DND-41 (cell line): ENCODE measurements at regions not wholly inside any gene's neighbourhood (a gene's known extent, or its start where the extent isn't known, plus 50 kb on each side); places are given as distances from the start of the nearest gene placed in this dataset.

Experiments
- EZH2 ChIP-seq: IDR thresholded peaks from 3 replicates; pipeline ENCODE4 v1.6.1; 2012; ENCODE audit warnings: borderline replicate concordance, low read depth, mild to moderate bottlenecking, moderate library complexity, low read length, inconsistent platforms; ENCODE audit not compliant: severe bottlenecking
- TF ChIP-seq, protein P1 (sequence below): IDR thresholded peaks from 2 replicates; pipeline ENCODE4 v1.5.1; 2012; ENCODE audit warnings: borderline replicate concordance, low read length, moderate library complexity, mild to moderate bottlenecking; ENCODE audit not compliant: poor library complexity, severe bottlenecking; ENCODE audit errors: extremely low read depth

DNA sequence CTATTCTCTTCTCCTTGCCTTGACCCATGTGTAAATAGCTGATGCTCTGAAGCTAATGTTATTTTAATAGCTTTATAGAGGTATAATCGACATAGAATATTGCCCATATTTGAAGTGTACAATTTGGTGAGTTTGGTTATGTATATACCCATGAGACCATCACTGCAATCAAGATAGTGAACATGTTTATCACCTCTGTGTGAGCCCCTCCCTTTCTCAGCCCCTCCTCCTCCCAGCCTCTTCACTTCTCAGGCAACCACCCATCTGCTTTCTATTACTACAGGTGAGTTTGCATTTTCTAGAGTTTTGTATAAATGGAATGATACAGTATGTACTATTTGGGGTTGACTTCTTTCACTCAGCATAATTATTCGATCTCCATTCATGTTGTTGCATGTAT, 181.1 kb downstream of the INO80D start:
- TF ChIP-seq, protein P1, sequence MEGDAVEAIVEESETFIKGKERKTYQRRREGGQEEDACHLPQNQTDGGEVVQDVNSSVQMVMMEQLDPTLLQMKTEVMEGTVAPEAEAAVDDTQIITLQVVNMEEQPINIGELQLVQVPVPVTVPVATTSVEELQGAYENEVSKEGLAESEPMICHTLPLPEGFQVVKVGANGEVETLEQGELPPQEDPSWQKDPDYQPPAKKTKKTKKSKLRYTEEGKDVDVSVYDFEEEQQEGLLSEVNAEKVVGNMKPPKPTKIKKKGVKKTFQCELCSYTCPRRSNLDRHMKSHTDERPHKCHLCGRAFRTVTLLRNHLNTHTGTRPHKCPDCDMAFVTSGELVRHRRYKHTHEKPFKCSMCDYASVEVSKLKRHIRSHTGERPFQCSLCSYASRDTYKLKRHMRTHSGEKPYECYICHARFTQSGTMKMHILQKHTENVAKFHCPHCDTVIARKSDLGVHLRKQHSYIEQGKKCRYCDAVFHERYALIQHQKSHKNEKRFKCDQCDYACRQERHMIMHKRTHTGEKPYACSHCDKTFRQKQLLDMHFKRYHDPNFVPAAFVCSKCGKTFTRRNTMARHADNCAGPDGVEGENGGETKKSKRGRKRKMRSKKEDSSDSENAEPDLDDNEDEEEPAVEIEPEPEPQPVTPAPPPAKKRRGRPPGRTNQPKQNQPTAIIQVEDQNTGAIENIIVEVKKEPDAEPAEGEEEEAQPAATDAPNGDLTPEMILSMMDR = no peak
- no peak for TF ChIP-seq EZH2
